Transverse colon (tissue), 1 donor: ENCODE measurements at regions not wholly inside any gene's neighbourhood (a gene's known extent, or its start where the extent isn't known, plus 50 kb on each side); places are given as distances from the start of the nearest gene placed in this dataset.

Experiments used
- EP300 ChIP-seq: sonication (generic); formaldehyde crosslinking; IDR thresholded peaks from one replicate; pipeline ENCODE4 v1.6.1; 2017; ENCODE audit warnings: antibody characterized with exemption, low read depth
- POLR2A ChIP-seq: fragments of 450-650 bp; IDR thresholded peaks from one replicate; pipeline ENCODE4 v1.6.1; 2016; ENCODE audit warnings: antibody characterized with exemption, mild to moderate bottlenecking, moderate library complexity

DNA sequence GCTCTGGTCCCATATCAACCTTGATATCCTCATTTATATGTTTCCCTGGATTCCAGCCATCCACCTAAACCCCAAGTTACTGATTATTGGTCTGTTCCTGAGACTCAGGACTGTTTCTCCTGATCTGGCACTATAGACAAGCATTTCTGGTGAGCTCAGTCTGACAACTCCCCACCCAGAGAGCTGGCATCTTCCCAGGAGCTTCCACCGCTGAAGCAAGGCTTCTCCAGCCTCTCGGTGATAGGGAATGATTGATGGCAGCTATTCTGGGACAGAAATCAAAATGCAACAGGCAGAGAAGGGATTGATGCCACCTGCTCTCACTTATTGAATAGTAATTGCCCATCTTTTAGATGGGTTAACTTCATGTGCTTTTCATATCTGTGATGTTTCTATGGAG is 169.7 kb upstream of the GGTLC1 start:
- TF ChIP-seq EP300: no peak
- TF ChIP-seq POLR2A: no peak
